Hematopoietic multipotent progenitor cell treated with erythropoietin and hydrocortisone succinate and interleukin-3 and kit ligand, for 8 days (in vitro differentiated cells): ENCODE measurements at regions not wholly inside any gene's neighbourhood (a gene's known extent, or its start where the extent isn't known, plus 50 kb on each side); places are given as distances from the start of the nearest gene placed in this dataset.

ENCODE experiments used
- DNase-seq: peaks from one replicate; pipeline ENCODE4 v3.0.0-alpha.2; 2015

DNA sequence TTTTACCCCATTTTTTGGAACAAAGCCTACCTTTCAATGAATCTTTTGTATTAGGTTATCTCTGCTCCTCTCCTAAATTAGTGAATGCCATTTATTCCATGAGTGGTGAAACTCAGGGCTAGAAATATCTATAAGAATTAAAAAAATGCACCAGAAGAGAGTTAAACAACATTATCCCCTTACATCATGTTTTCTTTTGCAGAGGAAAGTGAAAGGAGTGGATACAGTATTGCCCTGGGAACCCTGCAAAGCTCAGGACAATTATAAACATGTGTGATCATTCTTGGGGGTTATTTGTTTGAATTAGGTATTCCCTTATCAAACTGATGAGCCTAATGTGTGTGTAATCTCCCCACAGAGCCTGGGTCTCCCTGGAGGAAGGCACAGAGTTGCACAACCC, 559.2 kb downstream of the RNF144A start:
- no peak for DNase-seq

DNA sequence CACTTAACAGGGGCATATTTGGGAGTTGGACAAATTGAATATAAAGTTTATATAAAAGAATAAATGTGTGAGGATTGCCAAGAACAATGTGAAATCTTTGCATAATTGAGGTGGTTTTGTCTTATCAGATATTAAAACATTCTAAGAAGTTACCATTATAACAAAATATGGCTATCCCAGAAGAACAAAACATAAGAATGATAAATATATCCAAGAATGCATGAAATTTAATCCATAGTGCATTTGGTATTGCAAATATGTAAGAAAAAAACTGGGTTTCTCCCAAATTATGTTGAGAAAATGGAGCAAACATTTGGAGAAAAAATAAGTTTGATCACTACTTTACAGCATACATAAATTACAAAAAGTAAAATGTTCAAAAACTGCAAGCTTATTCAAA, 562.4 kb downstream of the RNF144A start:
- DNase-seq, result no peak

DNA sequence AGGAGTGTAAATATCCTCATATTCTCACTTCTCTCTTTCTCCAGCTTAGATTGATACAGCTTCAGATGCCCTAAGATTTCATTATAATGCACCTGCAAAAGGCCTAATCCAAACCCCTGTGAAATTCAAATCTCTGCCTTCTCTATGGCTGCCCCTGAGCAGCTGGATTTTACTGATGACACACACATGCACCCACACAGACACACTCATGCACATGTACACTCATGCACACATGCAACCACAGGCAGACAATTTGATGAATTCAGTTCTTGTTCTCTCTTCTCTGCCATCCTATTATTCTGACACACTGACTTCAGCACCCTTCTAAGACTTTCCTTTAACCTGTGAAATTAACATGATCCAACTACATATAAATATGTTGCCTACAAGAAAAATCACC, 563.2 kb downstream of the RNF144A start:
- no peak for DNase-seq

DNA sequence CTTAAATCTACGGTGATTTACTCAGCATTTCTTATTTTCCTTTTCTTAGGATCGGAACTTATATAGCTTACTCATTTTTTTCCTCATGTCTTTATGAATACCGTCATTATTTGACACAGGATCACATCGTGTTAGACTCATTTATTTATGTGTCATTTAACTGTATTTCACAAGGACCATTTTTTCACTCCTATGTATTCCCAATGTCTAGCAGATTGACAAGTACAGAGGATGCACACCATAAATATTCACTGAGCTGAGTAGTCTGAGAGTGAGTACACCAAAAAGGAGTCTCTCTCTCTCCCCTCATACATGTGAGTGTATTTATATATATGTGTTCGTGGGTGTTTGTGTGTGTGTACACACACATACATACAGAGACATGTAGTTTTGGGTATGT, 573.5 kb downstream of the RNF144A start:
- no peak for DNase-seq

DNA sequence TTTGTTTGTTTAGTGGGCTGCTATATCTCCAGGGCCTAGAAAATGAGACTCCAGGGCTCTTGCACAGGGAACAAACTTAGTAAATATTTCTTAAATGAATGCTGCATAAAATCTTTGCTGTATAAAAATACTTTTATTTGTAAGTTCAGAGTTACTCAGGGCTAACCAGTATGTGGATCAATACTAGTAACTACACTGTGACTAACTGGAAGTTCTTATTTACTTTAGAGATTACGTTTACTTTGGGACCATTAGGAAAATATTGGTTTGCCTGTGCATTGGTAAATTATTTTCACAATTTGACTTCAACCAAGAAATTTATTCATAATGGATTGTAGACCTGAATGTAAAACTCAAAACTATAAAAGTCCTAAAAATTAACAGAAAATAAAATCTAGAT, 575.5 kb downstream of the RNF144A start:
- no peak for DNase-seq

DNA sequence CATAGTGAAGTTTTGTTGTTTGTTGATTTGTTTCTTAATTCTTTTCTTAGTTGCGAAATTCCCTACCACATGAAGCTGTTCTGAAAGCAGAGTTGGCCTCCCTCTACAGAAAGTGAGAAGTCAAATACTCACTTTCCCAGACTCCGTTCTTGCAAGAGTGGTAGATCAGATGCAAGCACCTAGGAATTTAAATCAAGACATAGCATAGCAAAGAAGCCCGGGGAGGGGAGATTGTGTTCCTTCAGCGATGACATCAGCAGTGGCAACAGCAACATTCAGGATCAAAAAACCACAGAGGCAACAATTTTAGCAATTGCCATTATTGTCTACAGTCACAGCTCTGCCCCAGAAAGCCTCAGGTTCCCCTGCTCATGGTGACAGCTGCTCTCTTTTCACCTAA, 580.0 kb downstream of the RNF144A start:
- no peak for DNase-seq

DNA sequence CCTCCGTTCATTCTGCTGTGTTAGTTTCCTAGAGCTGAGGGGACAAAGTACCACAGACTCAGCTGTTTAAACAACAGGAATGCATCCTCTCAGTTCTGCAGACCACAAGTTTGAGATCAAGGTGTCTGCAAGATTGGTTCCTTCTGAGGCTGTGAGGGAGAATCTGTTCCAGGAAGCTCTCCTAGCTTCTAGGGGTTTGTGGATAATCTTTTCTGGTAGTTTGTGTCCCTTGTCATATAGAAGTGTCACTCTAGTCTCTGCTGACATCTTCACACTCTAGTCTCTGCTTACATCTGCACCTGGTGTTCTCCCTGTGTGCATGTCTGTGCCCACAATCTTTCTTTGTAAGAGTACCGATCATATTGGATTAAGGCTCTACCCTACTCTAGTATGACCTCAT, 581.8 kb downstream of the RNF144A start:
- no peak for DNase-seq

DNA sequence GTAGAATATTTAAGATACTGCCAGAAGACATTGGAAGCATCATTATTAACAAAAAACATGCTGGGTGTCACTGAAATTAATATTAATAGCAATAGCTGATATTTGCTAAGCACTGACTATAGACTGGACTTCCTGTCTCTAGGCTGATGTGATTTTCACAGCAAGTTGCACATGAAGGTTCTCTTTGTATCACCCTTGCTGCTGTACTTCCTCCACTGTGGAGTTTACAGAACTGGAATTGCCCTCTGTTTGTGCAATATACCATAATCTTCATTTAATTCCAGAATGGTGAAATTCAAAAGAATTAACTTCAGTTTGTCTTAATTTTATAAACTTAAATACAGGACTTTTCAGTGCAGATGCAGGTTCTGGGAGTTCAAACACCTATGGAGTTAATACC, 585.1 kb downstream of the RNF144A start:
- DNase-seq, result no peak

DNA sequence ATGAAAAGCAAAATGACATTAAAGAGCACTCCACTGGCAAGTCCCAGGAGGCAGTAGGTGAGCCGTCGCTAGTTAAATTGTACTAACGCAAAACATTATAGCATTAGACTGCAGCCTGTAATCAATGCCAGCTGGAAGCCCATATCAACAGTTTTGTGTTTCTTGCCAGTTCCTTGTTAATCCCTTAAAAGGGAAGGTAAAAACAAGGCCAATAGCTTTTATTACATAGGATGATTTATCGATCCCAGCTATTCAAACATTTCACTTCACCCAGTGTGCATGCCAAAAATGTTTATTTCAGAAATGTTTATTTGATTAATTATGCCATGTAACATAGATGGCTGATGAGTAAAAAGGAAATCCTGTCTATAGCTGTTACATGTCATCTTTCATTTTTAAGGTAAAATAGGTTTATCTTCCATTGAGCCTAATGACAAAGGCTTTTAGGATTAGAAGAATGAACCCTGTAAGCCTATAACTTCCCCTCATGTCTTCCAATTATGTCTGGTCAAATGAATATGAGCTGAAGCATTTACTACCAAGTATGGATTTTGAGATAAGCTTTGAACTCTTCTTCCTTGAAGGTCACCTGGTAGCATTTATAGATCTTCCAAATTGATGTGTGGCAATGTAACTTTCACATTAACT, 591.2 kb downstream of the RNF144A start:
- no peak for DNase-seq

DNA sequence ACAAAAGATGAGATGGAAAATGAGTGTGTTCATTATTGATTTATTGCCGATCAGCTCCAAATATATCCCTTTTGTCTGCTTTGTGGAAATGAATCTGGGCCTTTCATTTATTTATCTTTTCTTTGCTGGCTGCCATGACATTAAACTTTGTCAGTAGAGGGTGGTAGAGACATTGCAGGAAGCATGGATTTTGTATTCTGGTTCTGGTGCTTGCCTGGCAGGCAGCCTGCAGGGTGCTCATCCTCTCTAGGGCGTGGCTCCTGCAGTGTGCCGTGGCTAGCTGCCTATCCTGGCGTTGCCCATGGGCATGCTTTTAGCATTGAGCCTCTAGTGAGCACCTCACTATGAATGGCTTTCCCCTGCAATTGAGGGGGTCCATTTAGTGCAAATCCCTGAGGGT, 593.1 kb downstream of the RNF144A start:
- DNase-seq, result no peak

DNA sequence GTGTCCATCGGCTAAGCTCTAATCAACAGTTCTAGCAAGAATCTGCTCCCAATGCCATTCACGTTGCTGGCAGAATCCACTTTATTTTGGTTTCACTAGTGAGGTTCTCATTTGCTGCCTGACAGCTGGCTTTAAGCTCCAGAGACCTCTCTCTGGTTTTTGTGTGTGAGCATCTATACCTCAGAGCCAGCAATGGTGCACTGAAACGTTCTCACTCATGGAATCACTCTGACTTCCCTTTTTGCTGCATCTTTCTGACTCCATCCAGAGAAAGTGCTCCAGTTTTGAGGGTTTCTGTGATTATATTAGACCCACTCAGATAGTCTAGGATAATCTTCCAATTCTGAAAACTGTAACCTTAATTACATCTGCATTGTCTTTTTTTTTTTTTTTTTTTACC, 596.6 kb downstream of the RNF144A start:
- DNase-seq, result no peak

DNA sequence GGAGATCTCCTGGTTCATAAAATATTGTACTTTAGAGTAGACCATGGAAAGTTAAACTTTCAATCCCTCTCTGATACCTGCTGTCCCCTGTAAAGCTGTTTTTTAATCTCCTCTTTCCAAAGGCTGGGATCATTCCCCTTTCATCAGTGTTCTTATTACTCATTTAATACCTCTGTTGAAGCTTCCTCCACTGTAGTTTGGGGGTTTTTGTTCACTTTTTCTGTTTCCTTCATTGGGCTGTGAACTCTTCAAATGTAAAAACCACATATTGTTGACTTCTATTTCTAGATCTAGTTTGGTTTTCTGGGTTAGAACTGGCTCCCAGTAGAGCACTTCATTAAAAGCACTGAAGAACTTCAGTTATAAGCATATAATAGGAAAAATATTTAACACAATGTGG, 598.1 kb downstream of the RNF144A start:
- no peak for DNase-seq

DNA sequence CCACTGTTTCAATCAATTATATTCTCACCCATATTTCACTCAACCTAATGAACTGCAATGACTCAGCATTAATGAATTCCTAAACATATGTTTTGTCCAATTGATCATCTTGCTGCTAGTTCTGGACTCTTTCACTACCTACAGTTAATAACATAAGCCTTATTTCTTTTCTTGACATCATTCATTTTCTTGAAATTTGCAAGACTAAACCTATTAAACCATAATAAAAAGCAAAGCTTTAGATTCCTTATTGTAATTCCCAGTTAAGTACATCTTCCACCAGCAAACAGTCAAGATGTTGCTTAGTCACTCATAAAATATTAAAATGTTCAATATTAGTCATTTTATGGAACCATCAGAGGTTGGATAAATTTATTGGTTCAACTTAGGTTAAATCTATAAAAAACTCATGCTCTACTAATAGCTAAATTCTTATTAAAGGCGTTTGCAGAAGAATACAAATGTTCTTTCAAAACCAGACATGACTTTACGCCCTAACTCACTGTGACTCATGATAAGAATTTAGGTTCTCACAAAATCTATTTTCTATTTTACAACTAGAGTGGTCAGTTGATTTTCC, 599.4 kb downstream of the RNF144A start:
- DNase-seq, result no peak

DNA sequence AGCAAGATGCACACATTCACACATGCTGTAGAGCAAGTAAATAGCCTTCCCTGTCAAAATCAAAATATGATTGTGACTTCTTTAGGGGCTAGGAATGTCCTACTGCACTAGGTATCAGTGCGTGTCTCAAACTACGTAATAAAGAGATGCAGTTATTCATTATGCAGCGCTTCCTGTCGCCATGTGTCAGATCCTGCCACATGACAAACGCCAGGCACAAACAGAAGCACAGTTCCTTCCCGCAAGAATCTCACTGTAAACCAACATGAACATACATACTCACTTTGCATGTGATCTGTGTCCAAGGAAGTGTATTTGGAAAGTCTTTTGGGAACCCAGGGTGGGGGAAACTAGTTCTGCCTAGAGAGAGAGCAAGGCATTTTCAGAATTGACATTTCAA, 599.9 kb downstream of the RNF144A start:
- no peak for DNase-seq

DNA sequence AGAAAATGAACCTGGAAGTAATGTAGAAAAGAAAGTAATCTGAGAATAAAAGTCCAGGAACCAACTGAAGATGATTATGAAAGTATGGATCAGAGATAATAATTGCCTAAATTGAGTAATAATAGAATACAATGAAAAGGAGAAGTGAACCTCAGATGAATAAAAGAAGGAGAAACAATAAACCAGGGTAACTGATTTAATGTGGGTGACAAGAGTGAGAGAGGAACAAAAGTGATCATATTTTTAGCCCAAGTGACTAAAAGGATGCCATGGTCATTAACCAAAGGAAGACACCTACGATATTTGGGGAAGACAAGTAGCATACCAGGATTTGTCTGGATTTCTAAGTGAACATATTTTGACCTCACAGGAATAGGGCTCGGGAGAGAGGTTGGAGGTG, 600.6 kb downstream of the RNF144A start:
- no peak for DNase-seq

DNA sequence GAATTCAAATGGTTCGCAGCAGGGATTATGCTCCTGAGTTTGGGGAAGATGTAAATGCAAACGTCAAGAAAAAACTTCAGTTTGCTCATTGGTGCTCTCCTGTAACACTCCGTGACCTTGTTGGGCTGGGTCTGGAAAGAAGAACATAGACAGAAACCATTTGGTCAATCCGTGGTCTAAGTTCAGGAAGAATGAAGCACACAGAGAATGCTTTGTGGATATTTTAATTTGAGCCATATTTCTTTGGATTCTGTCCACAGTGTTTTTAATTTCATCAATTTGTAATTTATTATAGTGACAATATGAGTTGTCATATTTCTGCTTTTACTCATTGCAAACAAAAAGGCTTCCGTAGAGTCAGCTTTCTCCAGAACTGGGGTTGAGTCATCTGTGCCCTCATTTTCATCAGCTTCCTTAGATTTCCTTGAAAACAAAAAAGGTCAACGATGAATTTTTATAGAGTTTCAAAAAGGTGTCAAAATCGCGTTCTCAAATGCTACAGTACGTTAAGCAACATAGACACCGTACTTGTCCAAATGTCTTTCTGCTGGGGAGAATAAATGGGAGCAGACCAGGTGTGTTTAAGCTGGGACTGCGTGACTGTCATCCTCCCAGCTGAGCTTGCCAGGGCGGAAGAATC, 606.4 kb downstream of the RNF144A start:
- DNase-seq, result no peak

DNA sequence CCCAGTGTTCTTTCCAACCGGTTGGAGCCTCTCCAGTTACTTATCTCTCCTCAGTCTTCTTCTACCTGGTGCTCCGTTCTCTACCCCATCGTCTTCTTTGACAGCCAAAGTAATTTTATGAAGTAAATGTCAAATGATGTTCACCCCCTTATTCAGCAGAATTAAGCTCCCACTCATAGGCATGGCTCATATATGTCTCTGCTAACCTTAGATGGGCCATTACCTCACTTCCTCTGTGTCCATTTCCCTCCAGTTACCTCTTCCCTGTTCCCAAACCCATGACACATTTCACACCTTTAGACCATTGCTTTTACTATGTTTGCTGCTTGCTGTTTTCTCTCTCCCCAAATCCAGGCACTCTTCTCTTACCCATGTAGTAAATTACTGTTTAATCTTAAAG, 607.0 kb downstream of the RNF144A start:
- no peak for DNase-seq

DNA sequence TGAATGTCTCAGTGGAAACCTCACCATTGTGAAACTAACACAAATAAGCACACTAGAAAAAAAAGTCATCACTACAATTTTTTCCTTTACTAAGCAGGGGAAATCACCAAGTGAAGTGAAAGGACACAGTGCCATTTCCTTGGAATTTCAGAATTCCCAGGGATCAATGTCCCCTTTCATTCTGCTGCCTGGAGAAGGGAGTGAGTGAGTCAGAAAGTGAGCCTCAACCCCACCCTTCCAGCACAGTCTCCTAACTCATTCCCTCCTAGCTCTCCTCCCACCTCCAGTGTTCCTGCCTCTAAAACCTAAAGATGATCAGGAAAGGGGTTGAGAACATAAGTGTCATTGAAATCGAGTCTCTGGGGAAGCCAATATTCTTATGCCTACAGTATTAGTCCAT, 608.5 kb downstream of the RNF144A start:
- DNase-seq, result no peak

DNA sequence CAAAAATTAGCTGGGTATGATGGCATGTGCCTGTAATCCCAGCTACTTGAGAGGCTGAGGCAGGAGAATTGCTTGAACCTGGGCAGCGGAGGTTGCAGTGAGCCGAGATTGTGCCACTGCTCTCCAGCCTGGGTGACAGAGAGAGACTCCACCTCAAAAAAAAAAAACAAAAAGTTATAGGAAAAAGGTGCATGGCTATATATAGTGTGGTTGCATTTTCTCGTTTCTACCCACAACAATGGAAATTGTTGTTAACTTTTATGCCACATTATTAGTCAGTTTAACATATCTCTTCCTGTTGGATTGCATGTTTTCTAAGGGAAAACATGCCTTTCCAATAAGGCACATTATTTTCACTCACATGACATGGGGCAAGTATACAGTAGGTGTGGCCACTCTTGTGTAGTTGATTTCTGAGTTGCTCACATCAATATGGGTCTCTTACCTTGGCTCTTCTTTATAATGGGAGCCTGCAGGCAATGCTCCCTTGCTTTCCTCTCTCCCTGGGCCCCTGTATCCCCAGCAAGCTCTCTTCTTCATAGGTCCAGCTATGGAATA, 610.0 kb downstream of the RNF144A start:
- no peak for DNase-seq

DNA sequence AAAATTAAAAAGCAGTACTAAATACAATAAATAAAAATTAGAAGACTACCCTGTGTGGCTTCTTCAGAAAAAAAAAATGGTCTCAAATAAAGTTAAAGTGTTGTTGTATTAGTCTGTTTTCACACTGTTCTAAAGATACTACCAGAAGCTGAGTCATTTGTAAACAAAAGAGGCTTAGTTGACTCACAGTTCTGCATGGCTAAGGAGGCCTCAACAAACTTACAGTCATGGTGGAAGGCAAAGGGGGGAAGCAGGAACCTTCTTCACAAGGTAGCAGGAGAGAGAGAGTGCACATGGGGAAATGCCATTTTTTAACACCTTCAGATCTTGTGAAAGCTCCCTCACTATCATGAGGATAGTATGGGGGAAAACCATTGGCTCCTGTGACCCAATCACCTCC, 612.8 kb downstream of the RNF144A start:
- no peak for DNase-seq

DNA sequence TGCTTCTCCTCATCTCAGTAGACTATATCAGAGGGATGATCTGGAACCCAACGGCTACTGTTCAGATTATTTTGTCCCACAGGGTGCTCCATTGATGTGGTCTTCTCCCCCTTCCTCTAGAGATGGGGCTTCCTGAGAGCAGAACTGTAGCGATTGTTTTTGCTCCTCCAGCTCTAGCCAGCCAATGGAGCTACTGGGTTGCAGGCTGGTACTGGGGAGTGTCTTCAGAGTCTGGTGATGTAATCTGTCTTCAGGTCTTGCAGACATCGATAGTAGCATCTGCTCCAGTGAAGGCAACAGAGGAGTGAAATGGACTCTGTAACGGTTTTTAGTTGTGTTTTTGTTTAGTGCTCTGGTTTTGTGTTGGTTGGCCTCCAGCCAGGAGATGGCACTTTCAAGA, 621.9 kb downstream of the RNF144A start:
- no peak for DNase-seq

DNA sequence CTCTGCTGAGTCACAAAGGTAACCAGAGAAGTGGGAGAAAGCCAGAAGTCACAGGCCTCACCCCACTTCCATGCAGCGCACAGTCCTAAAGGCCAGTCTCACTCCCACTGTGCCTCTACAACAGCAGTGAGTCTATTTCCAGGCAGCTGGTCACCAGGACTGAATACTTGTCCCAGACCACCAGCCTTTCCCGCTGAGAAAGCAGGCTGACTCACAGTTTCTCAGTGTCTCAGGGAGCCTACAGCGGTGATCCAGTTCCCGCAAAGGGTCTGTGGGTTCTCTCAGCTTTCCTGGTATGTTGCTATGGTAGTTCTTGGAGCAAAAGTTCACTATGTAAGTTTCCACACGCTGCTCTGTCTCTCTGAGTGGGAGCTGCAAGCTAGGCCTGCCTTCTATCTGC, 622.5 kb downstream of the RNF144A start:
- no peak for DNase-seq

DNA sequence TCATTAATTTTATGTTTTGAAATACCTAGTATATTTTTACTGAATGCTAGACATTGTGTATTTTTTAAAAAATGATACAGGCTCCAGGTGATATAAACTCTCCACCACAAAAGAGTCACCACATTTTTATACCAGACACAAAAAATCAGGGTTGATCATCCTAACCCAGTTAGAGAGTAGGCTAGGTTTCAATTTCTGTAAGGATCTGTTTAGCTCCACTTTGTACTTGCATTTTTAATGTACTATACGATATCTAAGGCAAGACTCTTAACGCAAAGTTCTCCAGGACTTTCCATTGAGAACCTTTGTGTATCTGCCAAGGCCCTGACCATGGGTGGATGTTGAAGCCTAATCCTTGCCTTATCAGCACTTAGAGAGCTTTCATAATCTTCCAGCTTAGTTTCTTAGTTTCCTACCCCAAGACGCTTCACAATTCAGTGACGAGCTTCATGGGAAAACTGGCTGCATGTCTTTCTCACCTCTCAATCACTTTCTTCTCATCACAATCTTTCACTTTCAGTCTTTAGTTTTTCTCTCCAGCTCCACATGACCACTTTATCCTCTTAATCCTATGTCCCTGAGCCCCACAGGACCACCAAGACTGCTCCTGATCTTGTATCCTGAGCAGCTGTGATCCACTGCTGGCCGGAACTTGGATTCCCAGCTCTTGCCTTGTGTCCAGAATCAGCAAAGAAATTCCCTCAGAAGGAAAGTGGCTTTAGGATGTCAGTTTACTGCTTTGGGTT, 635.8 kb downstream of the RNF144A start:
- DNase-seq, result no peak

DNA sequence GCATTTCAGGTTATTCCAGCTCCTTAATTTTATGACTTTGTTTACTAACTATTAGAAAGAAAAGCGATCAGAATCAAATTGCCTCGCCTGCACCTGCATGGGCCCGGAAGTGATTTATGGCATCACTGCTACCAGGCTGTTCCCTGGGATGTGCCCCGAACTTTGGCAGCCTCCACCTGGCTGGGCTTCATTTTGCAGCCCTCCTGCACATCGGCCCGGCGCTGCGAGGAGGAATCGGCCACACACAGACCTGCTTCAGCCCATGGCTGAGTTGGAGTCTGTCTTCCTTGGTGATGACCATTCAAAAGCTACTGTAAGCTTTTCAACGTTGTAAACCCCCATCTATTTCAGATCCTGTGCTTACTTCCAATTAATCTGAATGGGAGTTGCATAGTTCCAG, 638.0 kb downstream of the RNF144A start:
- DNase-seq, result no peak
